ENCODE measurements at regions not wholly inside any gene's neighbourhood (a gene's known extent, or its start where the extent isn't known, plus 50 kb on each side); places are given as distances from the start of the nearest gene placed in this dataset.

GRCh38 chr4:144579411-144580030, 66.4 kb upstream of the HHIP start:
- DNase-seq: no peak

GRCh38 chr4:144580430-144580829, 65.5 kb upstream of the HHIP start:
- DNase-seq: no peak

- DNase-seq: no peak
Observed at GRCh38 chr4:144582105-144582850, 63.7 kb upstream of the HHIP start.

- DNase-seq: no peak
Observed at GRCh38 chr4:144582975-144583374, 63.0 kb upstream of the HHIP start.

- no peak for DNase-seq
Observed at GRCh38 chr4:144583658-144584057, 62.3 kb upstream of the HHIP start.

GRCh38 chr4:144584428-144584827, 61.5 kb upstream of the HHIP start:
- no peak for DNase-seq

GRCh38 chr4:144589512-144589911, 56.4 kb upstream of the HHIP start:
- DNase-seq: no peak

GRCh38 chr4:144590020-144590419, 55.9 kb upstream of the HHIP start:
- no peak for DNase-seq

- DNase-seq: no peak
Observed at GRCh38 chr4:144591401-144591800, 54.6 kb upstream of the HHIP start.

GRCh38 chr4:144592264-144592663, 53.7 kb upstream of the HHIP start:
- no peak for DNase-seq

GRCh38 chr4:144594471-144594986, 51.4 kb upstream of the HHIP start:
- no peak for DNase-seq

- DNase-seq: no peak
Observed at GRCh38 chr4:144595681-144596080, 50.3 kb upstream of the HHIP start.
